H7 (cell line): ENCODE measurements at regions not wholly inside any gene's neighbourhood (a gene's known extent, or its start where the extent isn't known, plus 50 kb on each side); places are given as distances from the start of the nearest gene placed in this dataset.

ENCODE experiments used
- DNase-seq: peaks from one replicate; pipeline ENCODE4 v3.0.0; 2012
- H3K27me3 ChIP-seq: 2 replicates; pipeline ENCODE4 v1.6.0; 2011; ENCODE audit warnings: mild to moderate bottlenecking, low read length; ENCODE audit not compliant: control insufficient read depth, insufficient read depth
- H3K36me3 ChIP-seq: replicated peaks from 2 replicates; pipeline ENCODE4 v1.5.1; 2011; ENCODE audit warnings: low read length; ENCODE audit not compliant: control insufficient read depth, insufficient read depth
- H3K4me3 ChIP-seq: 2 replicates; pipeline ENCODE4 v1.5.1; 2011; ENCODE audit warnings: low read depth, mild to moderate bottlenecking, control low read depth, low read length, moderate library complexity; ENCODE audit not compliant: insufficient read depth

- DNase-seq, result no peak
- Histone ChIP-seq H3K4me3 (no peak overlapping the region), H3K27me3 (no peaks in the 10 kb centered on the region), H3K36me3 (no peaks in the 10 kb centered on the region)
Observed at GRCh38 chr10:3681642-3682554, 103.1 kb downstream of the KLF6 start.

DNA sequence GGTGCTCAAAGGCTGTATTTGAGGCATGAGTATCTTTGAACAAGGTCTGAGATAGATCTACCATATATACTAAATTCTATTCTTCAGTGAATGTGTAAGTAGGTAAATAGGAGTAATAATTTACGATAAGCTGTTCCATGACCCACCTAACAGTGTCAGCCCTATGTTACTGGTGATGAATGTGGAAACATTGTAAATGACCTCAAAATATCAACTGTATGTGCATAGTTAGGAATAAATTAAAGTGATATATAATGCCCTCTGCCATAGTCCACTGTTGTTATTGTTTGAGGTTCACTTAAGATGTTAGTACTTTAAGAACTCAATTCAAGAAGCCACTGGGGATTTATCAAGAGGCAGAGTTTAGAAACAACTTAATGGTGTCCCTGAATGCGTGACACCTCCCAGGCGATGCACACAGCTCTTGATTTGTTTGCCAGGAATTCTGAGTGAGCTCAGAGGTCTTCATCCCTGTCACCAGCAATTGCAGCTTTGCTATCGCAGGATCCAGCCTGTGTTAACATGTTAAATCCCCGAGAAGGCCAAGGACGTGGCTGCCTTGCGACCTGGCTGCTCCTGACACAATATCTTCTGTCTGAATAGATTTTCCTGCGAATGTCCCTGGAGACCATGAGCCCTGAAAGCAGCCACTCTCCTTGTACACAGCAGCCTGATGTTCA, 104.9 kb downstream of the KLF6 start:
- no peaks in the 10 kb centered on the region for H3K36me3 ChIP-seq
- DNase-seq, result no peak
- H3K4me3 ChIP-seq, result no peak overlapping the region
- H3K27me3 ChIP-seq, result no peaks in the 10 kb centered on the region

DNA sequence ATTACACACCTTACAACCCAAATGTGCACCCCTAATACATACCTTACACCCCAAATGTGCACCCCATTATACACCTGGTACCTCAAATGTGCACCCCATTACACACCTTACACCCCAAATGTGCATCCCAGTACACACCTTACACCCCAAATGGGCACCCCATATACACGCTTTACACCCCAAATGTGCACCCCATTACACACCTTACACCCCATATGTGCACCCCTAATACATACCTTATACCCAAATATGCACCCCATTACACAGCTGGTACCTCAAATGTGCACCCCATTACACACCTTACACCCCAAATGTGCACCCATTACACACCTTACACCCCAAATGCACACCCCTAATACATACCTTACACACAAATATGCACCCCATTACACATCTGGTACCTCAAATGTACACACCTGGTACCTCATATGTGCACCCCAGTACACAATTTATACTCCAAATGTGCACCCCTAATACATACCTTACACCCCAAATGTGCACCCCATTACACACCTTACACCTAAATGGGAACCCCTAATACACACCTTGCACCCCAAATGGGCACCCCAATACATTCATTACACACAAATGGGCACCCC, 106.3 kb downstream of the KLF6 start:
- no peaks in the 10 kb centered on the region for H3K36me3 ChIP-seq
- DNase-seq, result no peak
- H3K27me3 ChIP-seq, result no peaks in the 10 kb centered on the region
- no peak overlapping the region for H3K4me3 ChIP-seq

DNA sequence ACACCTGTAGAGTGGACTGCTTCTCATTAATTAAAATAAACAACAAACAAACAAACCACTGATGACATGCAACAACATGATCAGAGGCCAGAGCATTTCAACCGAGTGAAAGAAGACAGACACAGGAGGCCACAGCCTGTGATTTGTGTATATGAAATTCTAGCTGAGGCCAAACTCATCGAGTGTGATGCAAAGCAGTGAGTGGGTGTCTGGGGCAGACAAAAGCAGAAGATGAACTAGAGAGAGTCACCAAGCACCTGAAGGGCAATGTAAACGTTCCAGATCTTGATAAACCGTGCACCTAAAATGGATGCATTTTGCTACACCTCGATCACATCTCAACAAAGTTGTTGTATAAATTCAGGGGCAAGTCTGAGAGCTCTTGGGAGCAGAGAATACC, 108.4 kb downstream of the KLF6 start:
- no peak for DNase-seq
- no peaks in the 10 kb centered on the region for H3K36me3 ChIP-seq
- H3K27me3 ChIP-seq, result no peaks in the 10 kb centered on the region
- no peak overlapping the region for H3K4me3 ChIP-seq

DNA sequence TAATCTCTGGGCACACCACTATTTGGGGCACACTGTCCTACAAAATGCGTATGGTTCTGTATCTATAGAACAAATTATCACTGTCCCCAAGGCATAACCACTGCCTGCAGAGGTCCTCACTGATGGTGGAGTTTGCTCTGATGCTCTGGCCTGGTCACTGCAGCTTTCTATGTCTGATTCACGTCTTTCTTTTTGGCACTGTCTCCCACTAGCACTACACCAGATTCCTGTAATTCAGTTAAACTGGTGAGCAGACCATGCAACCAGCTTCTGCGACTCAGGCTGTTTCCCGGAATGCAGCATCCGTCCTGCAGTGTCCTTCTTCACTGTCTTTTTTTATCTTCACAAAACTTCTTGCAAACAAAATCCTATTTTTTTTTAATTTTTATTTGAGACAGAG, 112.8 kb downstream of the KLF6 start:
- Histone ChIP-seq H3K36me3 (no peaks in the 10 kb centered on the region), H3K4me3 (no peak overlapping the region), H3K27me3 (no peaks in the 10 kb centered on the region)
- no peak for DNase-seq

- Histone ChIP-seq H3K4me3 (no peak overlapping the region), H3K27me3 (no peaks in the 10 kb centered on the region), H3K36me3 (no peaks in the 10 kb centered on the region)
- DNase-seq, result peak; percentile 61
Observed at GRCh38 chr10:3671386-3671955, 113.5 kb downstream of the KLF6 start.

GRCh38 chr10:3668966-3669330, 116.1 kb downstream of the KLF6 start:
- H3K36me3 ChIP-seq, result no peaks in the 10 kb centered on the region
- H3K4me3 ChIP-seq, result no peak overlapping the region
- DNase-seq, result no peak

DNA sequence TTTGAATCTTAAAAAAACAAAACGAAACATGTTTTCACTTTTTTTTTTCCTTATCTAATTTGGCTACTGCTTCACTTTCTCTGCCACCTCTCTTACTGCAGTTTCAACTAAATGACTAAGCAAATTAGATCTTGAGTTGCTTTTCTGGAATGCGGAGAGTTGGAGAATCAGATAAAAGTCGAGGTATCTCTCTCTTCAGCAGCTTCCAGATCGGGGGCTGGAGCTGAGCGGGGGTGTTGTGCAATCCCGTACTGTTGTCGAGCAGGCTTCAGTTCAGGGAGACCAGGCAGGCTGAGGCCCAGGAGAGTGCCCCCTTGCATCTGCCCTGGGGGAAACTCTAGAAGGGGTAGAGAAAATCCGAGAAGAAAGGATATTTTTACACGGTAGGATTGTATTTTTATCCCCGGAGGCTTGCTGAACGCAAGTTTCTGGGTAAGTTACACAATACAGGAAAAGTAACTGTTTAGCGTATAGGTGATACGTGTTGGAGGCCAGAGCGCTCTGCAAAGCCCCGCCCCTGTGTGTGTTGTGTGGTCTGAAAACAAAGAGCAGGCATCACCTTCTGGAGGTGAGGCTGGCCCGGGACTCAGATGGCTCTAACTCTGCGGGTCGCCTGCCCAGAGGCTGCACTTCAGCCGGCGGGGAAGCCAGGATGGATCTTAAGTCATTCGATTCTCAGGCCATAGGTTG, 116.6 kb downstream of the KLF6 start:
- Histone ChIP-seq H3K27me3 (no peaks in the 10 kb centered on the region), H3K36me3 (no peaks in the 10 kb centered on the region), H3K4me3 (no peak overlapping the region)
- DNase-seq, result peak; percentile 84

More at GRCh38 chr10:3668966-3669330, 116.1 kb downstream of the KLF6 start:
- H3K27me3 ChIP-seq, result no peaks in the 10 kb centered on the region

GRCh38 chr10:3666525-3667302, 118.3 kb downstream of the KLF6 start:
- no peaks in the 10 kb centered on the region for H3K36me3 ChIP-seq

GRCh38 chr10:3665316-3665908, 119.6 kb downstream of the KLF6 start:
- Histone ChIP-seq H3K36me3 (no peaks in the 10 kb centered on the region), H3K4me3 (no peak overlapping the region), H3K27me3 (no peaks in the 10 kb centered on the region)
- no peak for DNase-seq

More at GRCh38 chr10:3666525-3667302, 118.3 kb downstream of the KLF6 start:
- Histone ChIP-seq H3K4me3 (no peak overlapping the region), H3K27me3 (no peaks in the 10 kb centered on the region)
- DNase-seq, result no peak

- Histone ChIP-seq H3K4me3 (no peak overlapping the region), H3K27me3 (no peaks in the 10 kb centered on the region), H3K36me3 (no peaks in the 10 kb centered on the region)
- no peak for DNase-seq
Observed at GRCh38 chr10:3662775-3663174, 122.2 kb downstream of the KLF6 start.

DNA sequence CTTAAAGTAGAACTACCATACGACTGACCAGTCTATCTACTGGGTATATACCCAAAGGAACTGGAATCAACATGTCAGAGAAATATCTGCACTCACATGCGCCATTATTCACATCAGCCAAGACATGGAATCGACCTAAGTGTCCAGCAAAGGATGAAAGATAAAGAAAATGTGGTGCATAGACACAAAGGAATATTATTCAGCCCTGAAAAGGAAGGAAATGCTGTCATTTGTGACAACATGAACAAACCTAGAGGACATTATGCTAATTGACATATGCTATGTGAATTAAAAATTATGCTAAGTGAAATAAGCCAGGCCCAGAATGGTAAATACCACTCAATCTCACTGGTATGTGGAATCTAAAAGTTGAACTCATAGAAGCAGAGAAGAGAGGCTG, 123.7 kb downstream of the KLF6 start:
- Histone ChIP-seq H3K27me3 (no peaks in the 10 kb centered on the region), H3K4me3 (no peak overlapping the region), H3K36me3 (no peaks in the 10 kb centered on the region)
- DNase-seq, result no peak

DNA sequence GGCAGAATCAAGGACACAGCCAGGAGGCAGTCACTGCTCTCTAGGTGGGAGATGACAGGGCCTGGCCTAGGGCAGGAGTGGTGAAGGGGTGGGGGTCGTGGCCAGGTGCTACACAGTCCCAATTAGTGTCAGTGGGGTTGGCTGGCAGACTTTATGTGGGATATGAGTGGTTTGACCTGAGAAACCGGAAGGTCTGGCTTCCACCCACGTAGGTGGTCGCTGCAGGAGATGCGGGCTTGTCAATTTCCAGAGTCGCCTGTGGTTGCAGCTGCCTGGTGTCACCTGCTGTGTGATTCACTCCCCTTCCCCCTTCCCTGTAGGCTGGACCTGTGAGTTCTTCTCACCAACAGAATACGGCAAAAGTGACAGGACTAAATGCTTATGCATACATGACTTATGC, 124.3 kb downstream of the KLF6 start:
- no peaks in the 10 kb centered on the region for H3K36me3 ChIP-seq
- no peaks in the 10 kb centered on the region for H3K27me3 ChIP-seq
- no peak overlapping the region for H3K4me3 ChIP-seq
- no peak for DNase-seq
